Stimulated activated CD4-positive, alpha-beta T cell treated with anti-CD3 and anti-CD28 coated beads, Interleukin-4, amount 100 ng/mL, for 48 hours (primary cell): ENCODE measurements at regions not wholly inside any gene's neighbourhood (a gene's known extent, or its start where the extent isn't known, plus 50 kb on each side); places are given as distances from the start of the nearest gene placed in this dataset.

Source experiments
- DNase-seq, 2 donors: peaks; one replicate each; pipeline ENCODE4 v3.0.0-alpha.2; 2020; ENCODE audit warnings: low read depth in 2 of 2

DNA sequence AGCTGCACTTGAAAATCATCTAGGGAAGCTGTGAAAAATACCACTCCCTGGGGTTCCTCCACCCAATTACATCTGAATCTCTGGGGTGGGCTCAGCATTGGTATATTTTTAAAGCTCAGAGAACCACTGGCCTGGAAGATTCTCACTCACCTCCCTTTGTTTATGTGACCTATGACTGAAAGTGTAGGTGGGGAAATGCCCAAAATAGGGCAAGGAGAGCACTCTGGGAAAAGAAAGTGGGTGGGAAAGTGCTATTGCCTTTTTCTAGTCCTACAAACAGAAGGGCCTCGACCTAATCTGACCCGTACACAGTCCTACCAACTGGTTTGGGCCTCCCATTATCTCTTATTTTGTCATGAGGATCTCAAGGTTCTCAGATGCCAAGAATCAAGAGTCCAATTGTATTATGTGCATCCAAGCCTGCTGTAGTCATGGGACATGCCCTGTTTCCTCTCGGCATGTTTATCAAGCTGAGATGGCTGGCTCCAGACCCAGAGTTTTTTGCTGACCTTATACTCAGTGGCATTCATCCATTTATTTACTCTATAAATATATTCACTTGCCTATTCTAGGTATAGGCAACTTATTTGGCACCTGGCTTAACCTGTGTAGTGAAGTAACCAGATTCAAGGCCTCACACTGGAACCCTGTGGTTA is 483.7 kb downstream of the ENC1 start:
- no peak for DNase-seq

DNA sequence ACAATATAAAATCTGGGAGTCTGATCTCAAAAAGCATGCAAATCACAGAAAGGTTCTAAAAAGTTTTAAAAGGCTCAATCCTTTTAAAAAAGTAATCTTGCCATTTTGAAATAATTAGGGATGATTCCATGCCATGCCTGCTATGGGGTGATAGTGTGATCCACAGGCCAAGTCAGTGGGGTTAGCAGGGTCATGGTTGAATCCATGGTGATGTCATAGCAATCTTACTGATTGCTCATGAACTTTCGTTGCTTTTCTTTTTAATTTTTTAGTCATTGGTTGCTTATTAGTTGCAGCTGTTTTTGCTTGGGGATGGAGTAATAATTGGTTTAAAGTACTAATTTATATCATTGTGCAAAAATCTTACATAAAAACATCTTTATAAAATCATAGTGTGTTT is 485.0 kb downstream of the ENC1 start:
- DNase-seq: no peak

DNA sequence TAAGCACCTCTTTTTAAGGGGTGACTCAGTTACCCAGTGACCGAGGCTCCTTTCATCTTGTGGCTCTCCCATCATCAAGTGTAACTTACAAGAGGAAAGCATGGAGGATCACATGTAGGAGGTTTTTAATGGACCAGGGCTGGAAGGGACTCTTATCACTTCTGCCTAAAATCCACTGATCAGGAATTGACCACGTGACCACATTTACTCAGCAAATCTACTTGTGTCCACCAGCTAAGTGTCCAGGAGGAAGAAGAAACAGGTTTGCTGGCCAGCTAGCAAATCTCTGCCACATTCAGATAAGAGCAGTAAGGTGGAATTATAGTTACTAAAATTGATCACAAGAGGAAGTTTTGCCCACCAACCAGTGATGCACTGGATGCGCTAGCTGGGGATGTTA is 486.0 kb downstream of the ENC1 start:
- DNase-seq: no peak

DNA sequence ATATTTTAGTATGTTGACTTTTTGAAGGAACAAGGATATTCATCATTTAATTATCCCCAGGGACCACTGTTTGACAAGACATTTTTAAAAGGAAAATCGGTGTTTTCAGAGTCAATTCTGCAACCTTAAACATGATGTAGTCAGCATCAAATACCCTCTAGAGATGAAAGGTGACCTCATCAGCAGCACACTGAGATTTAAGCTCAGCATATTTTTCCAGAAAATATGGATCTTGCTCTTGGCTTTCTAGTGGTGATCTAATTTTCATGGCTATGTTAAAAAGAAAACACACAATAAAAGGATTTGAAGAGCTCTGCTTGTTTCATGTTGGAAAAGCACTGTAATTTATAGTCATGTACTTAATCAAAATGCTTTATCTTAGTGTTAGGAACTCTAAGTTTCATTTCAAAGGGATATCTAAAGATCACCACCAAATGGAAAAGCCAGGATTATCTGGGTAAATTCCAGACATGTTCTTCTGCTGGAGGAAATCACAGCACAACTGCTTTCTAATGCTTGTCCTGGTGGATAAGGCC is 487.2 kb downstream of the ENC1 start:
- no peak for DNase-seq

DNA sequence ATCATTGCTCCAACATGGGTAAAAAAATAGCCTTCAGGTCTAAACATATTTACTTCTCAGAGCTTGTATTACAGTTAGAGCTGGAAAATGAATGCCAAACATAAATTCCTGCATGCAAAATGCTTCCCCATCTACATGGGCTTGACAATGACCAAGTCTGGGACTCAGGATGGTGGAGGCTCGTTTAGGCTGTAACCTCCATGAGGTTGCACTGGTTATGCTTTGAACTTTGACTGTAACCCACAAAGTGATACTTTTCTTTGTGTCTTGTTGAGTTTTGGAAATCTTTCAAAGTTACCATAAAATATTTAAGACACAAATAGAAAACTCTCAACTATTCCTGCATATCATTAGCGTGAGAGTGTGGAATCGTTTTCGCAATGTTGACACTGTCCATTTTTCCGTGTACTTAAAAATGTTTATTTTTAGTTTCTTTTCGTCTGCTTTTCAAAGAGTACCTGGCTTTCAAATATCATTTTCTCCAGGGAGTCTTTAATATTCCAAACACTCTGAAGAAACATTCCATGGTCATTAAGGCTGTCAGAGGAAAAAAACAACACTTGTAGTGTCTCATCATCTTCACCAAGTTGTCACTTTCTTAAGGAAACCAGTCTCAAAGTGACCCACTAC is 487.8 kb downstream of the ENC1 start:
- DNase-seq: no peak

DNA sequence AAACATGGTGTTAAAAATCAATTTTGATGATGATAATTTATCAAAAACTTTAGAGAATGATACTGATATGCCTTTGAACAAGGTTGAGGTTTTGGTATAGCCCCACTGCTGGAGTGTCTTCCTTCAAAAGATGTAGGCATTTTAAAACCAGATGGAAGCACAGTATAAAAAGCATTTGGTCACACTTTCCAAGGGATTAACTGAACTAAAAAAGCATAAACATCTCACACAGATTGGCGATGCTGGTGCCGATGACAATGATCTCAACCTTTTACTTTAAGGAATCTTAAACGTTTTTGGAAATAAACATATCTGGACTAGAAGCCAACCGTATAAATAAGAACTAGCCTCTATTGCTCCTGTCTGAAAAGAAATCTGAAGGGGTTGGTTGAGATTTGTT is 488.4 kb downstream of the ENC1 start:
- no peak for DNase-seq

DNA sequence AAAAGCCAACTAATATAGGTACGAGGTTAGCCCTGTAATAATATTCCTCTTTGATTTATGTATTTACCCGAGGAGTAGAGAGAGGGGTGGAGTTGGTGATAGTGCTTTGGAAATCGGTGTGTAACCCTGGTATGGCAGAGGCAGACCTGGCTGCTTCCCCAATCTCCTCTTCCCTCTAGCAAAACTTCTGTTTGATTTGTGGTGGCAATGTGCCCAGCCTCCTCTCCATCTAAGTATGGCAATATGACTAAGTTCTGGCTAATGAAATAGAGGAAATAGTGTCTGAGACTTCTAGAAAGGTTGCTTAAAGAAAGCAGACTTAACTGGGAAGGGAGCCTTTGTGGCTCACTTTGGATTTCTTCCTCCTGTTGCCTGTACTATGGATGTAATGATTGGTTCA is 491.1 kb downstream of the ENC1 start:
- DNase-seq: no peak

DNA sequence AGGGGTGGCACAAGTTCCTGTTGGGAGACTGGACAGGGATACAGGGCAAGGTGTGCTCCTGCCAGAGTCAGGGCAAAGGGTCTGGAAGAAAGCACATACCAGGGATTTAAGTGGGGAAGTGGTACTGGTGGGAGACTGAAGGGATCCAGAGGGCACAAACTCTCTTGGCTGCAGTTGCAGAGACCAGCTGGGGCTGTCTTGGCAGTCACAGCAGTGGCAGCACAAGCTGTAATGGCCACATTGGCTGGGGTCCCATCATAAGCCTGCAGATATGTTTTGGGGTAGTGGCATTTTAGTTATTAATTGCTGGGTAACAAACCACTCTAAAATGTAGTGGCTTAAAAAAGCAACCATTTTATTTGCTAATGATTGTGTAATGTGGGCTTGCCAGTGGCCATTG is 492.2 kb downstream of the ENC1 start:
- DNase-seq: no peak

DNA sequence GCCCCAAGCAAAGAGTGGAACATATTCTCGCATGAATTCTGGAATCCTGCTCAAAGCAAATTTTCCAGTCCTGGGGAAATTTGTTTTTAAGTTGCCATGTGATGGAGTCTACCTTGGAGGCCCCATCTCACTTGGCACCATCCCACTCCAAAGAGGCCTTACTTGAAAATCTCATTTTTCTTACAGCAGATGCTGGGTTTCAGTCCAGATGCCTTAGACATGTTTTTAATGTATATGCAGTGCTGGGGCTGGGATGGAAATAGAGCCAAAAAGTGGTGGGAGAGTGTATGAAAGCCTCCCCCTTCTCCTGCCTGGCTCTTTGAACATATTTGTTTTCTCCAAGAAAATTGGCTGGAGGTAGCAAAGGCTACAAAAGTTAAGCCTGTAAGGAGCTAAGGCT is 493.7 kb downstream of the ENC1 start:
- no peak for DNase-seq

DNA sequence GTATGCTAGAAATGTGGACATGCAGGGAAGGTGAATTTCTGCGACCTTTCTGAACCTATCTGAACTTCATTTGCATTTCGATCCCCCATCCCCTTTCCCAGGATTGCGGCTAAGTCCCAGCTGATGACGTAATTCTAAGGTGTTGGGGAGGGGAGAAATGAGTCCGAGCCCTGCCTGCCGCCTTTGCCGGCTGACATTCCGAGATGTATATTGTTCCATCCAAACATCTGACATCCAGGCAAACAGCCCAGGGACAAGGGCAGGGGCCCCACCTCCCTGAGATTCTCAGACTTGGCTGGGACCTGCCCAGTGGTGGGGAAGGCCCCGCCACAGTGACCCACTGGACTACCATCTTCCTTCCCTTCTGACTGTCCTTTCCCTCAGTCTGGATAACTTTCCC is 494.6 kb downstream of the ENC1 start:
- no peak for DNase-seq

DNA sequence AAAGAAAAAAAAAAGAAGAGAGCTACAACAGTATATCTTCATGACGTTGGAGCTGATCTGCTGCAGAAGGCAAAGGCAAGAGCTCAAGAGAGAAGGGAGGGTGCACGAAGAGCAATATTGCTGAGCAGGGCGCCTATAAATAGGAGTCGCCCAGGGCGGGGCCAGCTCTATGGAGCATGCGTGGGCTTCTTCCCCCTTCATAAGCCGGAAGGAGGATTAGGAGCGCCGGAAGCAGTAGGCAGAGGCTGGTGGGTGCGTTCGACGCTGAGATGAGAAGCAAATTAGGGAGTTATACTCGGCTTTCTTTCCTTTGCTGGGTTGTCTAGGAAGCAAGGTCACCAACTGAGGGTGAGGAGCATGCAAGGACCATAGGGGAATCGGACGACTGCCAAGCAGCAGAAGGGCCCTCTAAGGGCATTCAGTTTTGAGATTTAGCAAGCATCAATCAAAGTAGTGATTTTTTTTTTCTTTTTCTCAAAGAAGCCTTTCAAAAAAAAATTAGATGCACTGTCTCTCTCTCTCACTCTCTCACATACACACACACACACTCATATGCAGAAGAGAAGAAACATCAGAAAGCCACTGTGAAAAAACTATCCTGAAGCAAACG is 496.7 kb downstream of the ENC1 start:
- DNase-seq: no peak

DNA sequence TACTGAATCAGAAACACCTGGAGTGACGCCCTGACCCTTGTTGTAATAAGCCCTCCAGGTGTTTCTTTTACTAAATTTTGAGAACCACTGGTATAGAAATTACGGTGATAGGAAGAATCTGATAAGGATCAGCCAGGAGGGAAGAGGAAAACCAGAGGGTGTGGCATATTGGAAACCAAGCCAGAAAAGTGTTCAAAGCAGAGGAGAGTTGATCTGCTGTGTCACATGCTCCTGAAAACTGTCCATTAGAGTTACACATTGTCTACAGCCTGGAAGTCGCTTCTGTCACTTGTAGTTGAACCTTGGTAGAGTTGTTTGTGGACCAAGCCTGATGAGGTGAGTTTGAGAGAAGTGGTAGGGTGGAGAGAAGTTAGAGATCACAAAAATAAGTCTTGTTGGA is 497.4 kb downstream of the ENC1 start:
- DNase-seq: no peak

DNA sequence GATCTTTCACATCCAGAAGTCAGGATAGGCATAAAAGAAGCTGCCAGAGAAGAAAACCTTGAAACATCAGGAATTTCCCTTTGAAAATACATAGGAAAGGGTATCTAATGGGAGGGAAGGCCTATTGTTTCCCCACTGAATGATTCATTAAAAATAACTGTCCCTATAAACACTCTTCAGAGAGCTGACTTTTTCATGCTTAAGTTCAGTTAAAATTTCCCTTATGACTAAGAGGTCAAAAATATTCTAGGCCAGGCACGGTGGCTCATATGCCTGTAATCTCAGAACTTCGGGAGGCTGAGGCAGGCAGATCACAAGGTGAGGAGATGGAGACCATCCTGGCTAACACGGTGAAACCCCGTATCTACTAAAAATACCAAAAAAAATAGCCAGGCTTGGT is 499.5 kb downstream of the ENC1 start:
- DNase-seq: no peak

DNA sequence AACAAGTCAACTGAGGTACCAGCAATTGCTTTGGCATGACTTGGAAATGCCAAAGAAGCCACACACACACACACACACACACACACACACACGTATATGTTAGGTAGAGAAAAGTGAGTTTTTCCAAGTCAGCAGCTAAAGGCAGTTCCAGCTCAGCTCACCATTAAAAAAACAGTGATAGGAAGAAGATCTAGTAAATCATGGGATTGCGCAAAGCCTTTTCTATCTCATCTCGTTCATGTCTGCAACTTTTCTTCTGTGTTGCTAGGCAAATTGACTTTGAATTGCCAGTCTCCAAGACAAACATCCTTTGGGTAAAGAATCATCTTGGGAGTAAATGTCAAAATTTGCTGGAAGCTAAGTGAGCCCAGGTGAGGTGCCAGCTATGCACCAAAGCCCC is 500.1 kb downstream of the ENC1 start:
- DNase-seq: no peak

DNA sequence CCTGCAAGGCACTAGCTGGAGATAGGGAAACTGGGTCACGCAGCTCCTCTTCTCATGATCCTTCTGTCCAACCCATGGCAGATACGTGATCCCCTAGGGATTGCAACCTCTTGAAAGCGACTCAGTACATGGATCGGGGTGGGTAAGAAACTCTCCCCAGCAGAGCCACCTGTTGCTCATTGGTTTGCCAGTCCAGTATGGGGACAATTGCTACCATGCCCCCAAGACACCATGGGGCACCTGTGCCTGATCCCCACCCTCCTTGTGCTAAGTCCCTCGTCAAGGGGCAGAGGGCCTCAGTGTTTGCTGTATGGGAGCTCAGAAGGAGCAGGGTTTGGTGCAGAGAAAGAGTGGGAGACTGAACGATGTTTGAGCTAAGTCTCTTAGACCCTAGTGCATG is 500.9 kb downstream of the ENC1 start:
- DNase-seq: no peak

DNA sequence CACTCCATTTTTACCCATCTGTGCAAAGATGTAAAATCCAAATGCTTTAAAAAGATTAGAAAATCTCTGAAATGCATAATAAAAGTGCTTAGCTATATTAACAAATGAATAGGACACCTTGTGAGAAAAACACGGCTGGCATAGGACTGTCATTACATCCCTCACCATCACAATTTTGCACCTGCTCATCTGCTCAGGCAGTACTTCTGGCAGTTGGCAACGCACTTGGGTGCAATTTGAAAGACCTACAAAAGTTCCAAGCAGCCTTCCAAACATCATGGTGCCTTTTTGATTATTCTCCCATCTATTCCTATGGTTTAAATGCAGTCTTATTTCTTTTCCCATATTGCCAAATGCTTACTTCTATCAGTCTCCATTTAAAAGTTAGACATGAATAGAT is 501.8 kb downstream of the ENC1 start:
- no peak for DNase-seq

DNA sequence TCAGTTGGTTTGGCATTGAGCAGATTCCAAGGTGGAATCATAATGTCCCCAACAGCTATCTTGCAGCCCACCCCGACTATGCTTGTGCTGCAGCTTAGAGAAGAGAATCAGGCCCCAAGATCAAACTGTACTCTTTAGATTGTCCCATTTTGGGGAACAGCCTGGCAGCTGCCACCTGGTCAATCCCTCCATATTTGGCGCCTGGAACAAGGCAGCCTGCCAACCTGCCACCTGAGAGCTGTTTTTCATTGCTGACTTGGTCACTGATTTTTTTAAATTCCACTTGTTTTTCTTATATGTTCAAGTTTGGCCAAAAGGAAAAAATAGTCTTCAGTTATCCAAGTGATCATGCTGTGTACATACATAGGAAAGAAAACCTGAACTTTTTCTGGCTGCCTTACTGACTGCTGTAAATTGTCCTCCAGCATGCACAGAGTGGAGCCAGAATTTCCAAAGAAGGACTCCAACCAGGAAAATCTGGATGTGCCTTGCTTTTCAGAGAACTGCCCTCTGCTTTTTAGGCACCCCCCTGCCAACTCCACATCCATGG is 504.2 kb downstream of the ENC1 start:
- no peak for DNase-seq

DNA sequence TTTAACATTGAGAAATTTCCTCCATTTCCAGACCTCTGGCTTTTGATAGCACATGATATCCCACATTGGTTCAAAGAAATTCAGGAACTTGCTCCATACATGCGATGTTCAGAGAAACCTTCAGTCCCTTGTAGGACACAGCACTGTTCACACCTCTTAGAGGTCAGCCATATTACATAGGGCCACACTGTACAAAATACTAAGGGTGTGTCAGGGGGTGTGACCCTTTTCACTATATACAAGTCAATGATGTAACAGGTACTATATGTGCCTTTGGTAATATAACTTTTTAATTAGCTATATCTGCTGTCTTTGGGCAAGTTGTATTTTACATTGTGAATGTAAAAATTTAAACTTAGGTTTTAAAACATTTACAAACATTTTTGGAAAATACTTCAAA is 505.5 kb downstream of the ENC1 start:
- no peak for DNase-seq

DNA sequence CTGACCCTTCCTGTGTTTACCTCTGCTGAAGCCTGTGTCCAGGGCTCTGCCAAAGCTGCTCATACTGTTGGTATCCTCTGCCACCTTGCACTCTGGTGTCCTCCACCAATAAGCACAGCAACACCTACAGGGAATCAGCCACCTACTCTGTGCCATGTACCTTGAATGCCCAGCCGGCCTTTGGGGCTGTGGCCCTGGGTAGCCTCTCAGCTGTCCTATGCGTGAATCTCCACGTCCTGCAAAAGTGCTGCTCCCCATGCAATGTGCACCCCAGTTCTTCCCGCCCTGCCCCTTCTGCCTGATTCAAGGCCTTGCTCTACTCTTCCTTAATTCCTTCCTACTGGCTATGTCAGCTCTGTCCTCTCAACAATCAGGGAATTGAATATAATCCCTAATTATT is 506.5 kb downstream of the ARHGEF28 start:
- no peak for DNase-seq

DNA sequence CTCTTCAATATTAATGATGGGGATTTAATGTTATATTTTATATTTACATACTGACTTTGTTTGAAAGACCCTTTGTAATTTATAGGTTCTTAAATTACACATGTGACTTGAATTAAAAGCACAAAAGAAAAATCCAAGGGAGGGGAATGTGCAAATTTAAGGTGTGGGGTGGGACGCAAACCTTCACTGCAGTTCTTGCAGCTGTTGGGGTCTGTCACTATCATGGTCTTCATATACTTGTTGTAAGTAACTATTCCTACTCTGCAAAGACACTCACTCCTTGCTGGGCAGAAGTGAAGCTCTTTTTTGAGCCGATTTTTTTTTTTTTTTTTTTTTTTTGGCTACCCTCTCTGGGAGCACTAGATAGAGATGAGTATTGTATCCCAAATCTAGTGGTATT is 505.3 kb downstream of the ARHGEF28 start:
- no peak for DNase-seq

DNA sequence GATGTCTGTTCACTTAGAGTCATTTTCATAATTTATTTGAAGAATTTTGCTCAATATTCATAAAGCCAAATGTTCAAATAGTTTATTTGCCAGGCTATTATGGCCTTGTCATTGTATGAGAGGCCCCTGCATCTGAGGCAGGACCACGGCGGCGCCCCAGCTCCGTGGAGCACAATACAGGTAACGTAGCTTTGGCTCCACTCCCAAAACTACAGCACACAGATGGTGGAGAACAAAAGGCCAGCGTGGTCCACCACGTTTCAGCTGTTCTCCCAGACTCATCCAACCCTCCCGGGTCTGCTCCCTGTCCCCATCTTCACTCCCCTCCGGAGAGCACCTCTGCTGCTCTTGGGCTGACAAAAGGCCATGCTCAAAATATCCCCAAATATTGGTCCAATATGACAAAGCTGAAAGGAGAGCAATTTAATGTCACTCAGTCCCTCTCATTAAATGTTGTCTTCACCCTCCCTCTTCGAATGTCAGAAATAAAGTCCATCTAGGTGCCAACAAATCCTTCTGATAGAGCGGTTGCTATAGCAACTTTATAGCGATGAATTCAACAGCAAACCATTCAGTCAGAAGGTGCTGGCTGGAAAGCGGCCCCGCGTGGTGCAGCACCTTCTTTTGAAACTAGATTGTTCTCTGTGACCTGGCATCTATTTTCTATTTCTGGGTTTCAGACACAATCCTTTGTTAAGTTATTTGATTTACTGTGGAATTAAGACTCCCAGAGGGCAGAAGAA is 504.3 kb downstream of the ARHGEF28 start:
- DNase-seq: no peak
